Keratinocyte (primary cell): ENCODE measurements at regions not wholly inside any gene's neighbourhood (a gene's known extent, or its start where the extent isn't known, plus 50 kb on each side); places are given as distances from the start of the nearest gene placed in this dataset.

Source experiments
- DNase-seq: peaks from one replicate; pipeline ENCODE4 v3.0.0-alpha.2; 2011; ENCODE audit warnings: low read depth, missing footprints, low spot score
- FAIRE-seq: peaks from 2 replicates; lab custom pipeline; 2011; peaks lifted over from hg19 to GRCh38; lab: Jason Lieb, UNC
- H2AFZ ChIP-seq: 2 replicates; pipeline ENCODE4 v1.6.0; 2012; ENCODE audit warnings: low read length, control low read depth, inconsistent platforms; ENCODE audit not compliant: control insufficient read depth
- H3K27ac ChIP-seq: 2 replicates; pipeline ENCODE4 v1.5.1; 2011; ENCODE audit warnings: low read length; ENCODE audit not compliant: control insufficient read depth, insufficient read depth
- H3K27me3 ChIP-seq: 3 replicates; pipeline ENCODE4 v1.6.0; 2011; ENCODE audit warnings: low read length; ENCODE audit not compliant: control insufficient read depth, insufficient read depth; ENCODE audit errors: extremely low read depth
- H3K36me3 ChIP-seq, 2 experiments: 2 replicates in 1 of 2; 3 replicates in 1 of 2; pipeline ENCODE4 v1.5.1; 2011; ENCODE audit warnings: low read length in 2 of 2, mild to moderate bottlenecking in 1 of 2; ENCODE audit not compliant: control insufficient read depth in 2 of 2, insufficient read depth in 2 of 2; ENCODE audit errors: extremely low read depth in 1 of 2
- H3K4me1 ChIP-seq: 3 replicates; pipeline ENCODE4 v1.5.1; 2011; ENCODE audit warnings: low read length; ENCODE audit not compliant: control insufficient read depth, insufficient read depth; ENCODE audit errors: extremely low read depth
- H3K4me2 ChIP-seq: 3 replicates; pipeline ENCODE4 v1.6.0; 2011; ENCODE audit warnings: low read depth, low read length; ENCODE audit not compliant: control insufficient read depth, insufficient read depth; ENCODE audit errors: extremely low read depth
- H3K4me3 ChIP-seq, 3 experiments: fragments of 200-600 bp in 1 of 3; sonication (generic) in 1 of 3; 2 replicates in 2 of 3; 3 replicates in 1 of 3; pipeline ENCODE4 v1.5.1; 2011 to 2016; ENCODE audit warnings: low read length in 3 of 3, mild to moderate bottlenecking in 3 of 3, control low read depth in 2 of 3, inconsistent platforms in 1 of 3, low read depth in 1 of 3, mixed read lengths in 1 of 3, mixed run types in 1 of 3, moderate library complexity in 1 of 3; ENCODE audit not compliant: control insufficient read depth in 2 of 3, insufficient read depth in 2 of 3; ENCODE audit errors: extremely low read depth in 1 of 3
- H3K79me2 ChIP-seq: 2 replicates; pipeline ENCODE4 v1.6.0; 2012; ENCODE audit warnings: low read length; ENCODE audit not compliant: control insufficient read depth, insufficient read depth
- H3K9ac ChIP-seq: 3 replicates; pipeline ENCODE4 v1.6.0; 2011; ENCODE audit warnings: low read length; ENCODE audit not compliant: control insufficient read depth, insufficient read depth; ENCODE audit errors: extremely low read depth
- H3K9me1 ChIP-seq: 3 replicates; pipeline ENCODE4 v1.6.0; 2011; ENCODE audit warnings: low read length; ENCODE audit not compliant: control insufficient read depth, insufficient read depth; ENCODE audit errors: extremely low read depth
- H3K9me3 ChIP-seq: 2 replicates; pipeline ENCODE4 v1.5.1; 2012; ENCODE audit warnings: low read depth, low read length; ENCODE audit not compliant: control insufficient read depth
- H4K20me1 ChIP-seq: 3 replicates; pipeline ENCODE4 v1.6.0; 2011; ENCODE audit warnings: low read length; ENCODE audit not compliant: control insufficient read depth, insufficient read depth; ENCODE audit errors: extremely low read depth
- CTCF ChIP-seq, 3 experiments: IDR thresholded peaks in 1 of 3; conservative IDR thresholded peaks in 1 of 3; optimal IDR thresholded peaks in 1 of 3; 2 replicates in 2 of 3; 3 replicates in 1 of 3; pipeline versions ENCODE3 to v1.5.1; 2011; ENCODE audit warnings: low read length in 3 of 3, mild to moderate bottlenecking in 3 of 3, moderate library complexity in 2 of 3, control low read depth in 1 of 3, inconsistent platforms in 1 of 3; ENCODE audit not compliant: insufficient read depth in 2 of 3; ENCODE audit errors: extremely low read depth in 1 of 3
- EZH2 ChIP-seq: IDR thresholded peaks from one replicate; pipeline ENCODE4 v1.6.1; 2012; ENCODE audit warnings: inconsistent platforms, mild to moderate bottlenecking, low read length, moderate library complexity
- dilution Hi-C: fragments of 300-500 bp; cut with MboI; formaldehyde crosslinking; loops from one replicate; pipeline ENCODE4 v1.7.0; 2020; ENCODE audit warnings: low sequenced_read_pairs; ENCODE audit not compliant: extremely low pct_ligation_motif_present

DNA sequence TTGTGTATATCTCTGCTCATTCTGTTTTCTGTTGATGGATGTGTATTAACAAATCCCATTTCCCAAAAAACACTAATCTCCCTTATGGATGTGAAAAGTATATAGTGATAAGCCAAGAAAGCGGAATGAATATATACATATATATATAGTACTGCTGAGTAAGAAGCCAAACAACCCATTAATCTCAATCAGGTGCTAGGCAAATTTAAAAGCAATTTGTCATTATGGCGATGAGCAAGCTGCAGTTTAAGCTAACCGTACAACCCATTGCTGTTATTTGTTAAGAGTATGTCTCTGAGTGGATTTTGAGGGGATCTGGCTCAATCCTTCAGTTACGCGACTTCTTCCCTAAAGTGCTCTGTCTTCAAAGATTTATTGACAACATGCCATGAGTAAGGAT, 640.4 kb upstream of the ARRDC3 start:
- no peaks in the 10 kb centered on the region for H3K27me3 ChIP-seq
- no peaks in the 10 kb centered on the region for H3K4me1 ChIP-seq
- no peak overlapping the region for H3K4me2 ChIP-seq
- H3K4me3 ChIP-seq = no peak overlapping the region
- H3K9me1 ChIP-seq = no peaks in the 10 kb centered on the region
- no peak overlapping the region for H2AFZ ChIP-seq
- no peaks in the 10 kb centered on the region for H3K9me3 ChIP-seq
- H4K20me1 ChIP-seq = no peaks in the 10 kb centered on the region
- no peak overlapping the region for H3K27ac ChIP-seq
- no peak overlapping the region for H3K9ac ChIP-seq
- no peak for TF ChIP-seq EZH2
- no peak for TF ChIP-seq CTCF (optimal IDR thresholded peaks at IDR 0.05 in 1 of 3, IDR thresholded peaks at IDR 0.05 in 1 of 3, conservative IDR thresholded peaks at IDR 0.05 in 1 of 3; ENCODE audit: extremely low read depth in 1 of 3, insufficient read depth in 2 of 3, low read length in 3 of 3)
- DNase-seq (no peak), FAIRE-seq (no peak)
- dilution Hi-C loops = no loop called here
- H3K79me2 ChIP-seq = no peaks in the 10 kb centered on the region
- no peaks in the 10 kb centered on the region for H3K36me3 ChIP-seq

- H3K4me1 ChIP-seq = no peaks in the 10 kb centered on the region
- no peak for FAIRE-seq
Observed at GRCh38 chr5:92023141-92023471, 640.0 kb upstream of the ARRDC3 start.

More at GRCh38 chr5:92023141-92023471, 640.0 kb upstream of the ARRDC3 start:
- no peaks in the 10 kb centered on the region for H3K36me3 ChIP-seq
- DNase-seq = no peak
- H3K9me1 ChIP-seq = no peaks in the 10 kb centered on the region
- dilution Hi-C loops = no loop called here
- TF ChIP-seq EZH2 (no peak), CTCF (optimal IDR thresholded peaks at IDR 0.05 in 1 of 3, IDR thresholded peaks at IDR 0.05 in 1 of 3, conservative IDR thresholded peaks at IDR 0.05 in 1 of 3; ENCODE audit: extremely low read depth in 1 of 3, insufficient read depth in 2 of 3, low read length in 3 of 3) (no peak)
- no peak overlapping the region for H3K4me3 ChIP-seq
- no peaks in the 10 kb centered on the region for H3K79me2 ChIP-seq
- H3K9me3 ChIP-seq = no peaks in the 10 kb centered on the region
- no peak overlapping the region for H2AFZ ChIP-seq
- no peaks in the 10 kb centered on the region for H3K27me3 ChIP-seq
- no peak overlapping the region for H3K9ac ChIP-seq
- H3K27ac ChIP-seq = no peak overlapping the region
- H3K4me2 ChIP-seq = no peak overlapping the region
- no peaks in the 10 kb centered on the region for H4K20me1 ChIP-seq
